Stimulated activated CD8-positive, alpha-beta memory T cell treated with anti-CD3 and anti-CD28 coated beads, Interleukin-4, amount 100 ng/mL, for 48 hours (primary cell): ENCODE measurements at regions not wholly inside any gene's neighbourhood (a gene's known extent, or its start where the extent isn't known, plus 50 kb on each side); places are given as distances from the start of the nearest gene placed in this dataset.
A peak's percentile ranks its signal among the peaks of the same experiment; 100 is the strongest.
"Not testable (repeated sequence)": the region's sequence is repeated elsewhere in the genome, so short reads cannot be mapped to it uniquely, and the experiment has no call there.

Experiments
- DNase-seq: peaks from one replicate; pipeline ENCODE4 v3.0.0-alpha.2; 2020

DNA sequence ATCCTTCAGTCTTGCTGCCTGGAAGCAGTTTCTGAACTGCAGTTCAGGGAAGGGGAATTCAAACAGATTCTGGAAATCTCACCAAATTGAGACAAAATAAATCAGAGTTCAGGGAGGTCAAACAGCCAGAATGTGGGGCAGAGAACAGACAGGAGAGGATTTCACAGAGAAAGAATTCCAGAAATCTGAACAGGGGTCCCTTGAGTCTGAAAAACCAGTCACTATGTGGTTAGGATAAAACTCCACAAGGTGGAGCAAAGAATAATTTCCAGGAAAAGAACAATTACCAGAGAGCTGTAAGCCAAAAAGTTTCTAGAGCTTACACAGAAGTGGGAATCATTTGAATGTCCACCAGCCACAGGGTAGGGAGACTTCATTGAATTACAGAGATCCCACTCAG is 84.7 kb downstream of the URB2 start:
- no peak for DNase-seq

DNA sequence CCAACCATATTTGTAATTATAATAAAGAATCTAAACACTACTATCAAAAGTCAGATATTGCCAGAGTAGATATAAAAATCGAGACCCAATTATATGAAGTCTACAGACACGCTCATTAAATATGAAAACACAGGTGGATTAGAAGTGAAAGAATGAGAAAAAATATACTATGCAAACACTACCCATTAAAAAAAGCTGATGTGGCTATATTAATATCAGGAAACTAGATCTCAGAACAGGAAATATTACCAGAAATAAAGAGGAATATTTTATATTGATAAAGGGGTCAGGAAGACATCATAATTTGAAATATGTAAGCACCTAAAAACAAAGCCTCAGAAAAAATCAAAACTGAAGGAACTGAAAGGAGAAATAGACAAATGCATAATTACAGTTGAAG is 88.3 kb downstream of the URB2 start:
- no peak for DNase-seq

GRCh38 chr1:229714964-229715603 is 89.0 kb downstream of the URB2 start:
- DNase-seq: peak; percentile 71

DNA sequence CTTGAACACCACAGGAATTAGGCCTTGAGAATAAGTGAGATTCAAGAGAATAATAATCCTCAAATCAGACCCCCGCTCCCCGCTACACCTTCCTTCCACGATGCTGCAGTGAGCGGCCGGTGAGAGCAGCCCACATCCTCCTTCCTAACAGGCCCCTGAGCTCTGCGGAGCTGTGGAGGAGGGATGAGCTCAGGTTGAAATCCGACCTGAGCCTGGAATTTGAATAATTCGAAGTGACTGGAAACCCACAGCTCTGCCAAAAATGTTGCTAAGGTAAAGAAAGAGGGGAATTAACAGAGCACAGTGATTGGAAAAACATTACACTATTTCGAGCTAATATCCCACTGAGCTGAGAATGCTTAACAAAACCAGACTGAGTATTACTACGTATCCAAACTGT is 90.0 kb downstream of the URB2 start:
- no peak for DNase-seq

DNA sequence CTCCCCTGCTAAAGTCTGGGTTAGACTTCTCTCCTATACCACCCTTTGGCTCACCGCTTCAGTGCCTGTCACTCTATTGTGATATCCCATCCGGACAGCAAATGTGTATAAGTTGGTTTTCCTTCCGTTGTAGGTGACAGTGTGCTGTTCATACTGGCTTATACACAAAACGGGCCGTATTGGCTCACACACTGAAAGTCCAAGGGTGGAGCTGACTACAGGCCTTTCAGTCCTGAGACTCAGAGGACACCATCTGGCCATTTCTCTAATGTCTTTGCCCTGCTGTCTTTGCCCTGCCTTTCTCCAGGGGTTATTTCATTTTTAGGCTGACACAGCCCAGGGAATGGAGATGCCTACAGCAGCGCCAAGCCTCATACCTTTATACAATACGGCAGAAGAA is 90.7 kb downstream of the URB2 start:
- no peak for DNase-seq

DNA sequence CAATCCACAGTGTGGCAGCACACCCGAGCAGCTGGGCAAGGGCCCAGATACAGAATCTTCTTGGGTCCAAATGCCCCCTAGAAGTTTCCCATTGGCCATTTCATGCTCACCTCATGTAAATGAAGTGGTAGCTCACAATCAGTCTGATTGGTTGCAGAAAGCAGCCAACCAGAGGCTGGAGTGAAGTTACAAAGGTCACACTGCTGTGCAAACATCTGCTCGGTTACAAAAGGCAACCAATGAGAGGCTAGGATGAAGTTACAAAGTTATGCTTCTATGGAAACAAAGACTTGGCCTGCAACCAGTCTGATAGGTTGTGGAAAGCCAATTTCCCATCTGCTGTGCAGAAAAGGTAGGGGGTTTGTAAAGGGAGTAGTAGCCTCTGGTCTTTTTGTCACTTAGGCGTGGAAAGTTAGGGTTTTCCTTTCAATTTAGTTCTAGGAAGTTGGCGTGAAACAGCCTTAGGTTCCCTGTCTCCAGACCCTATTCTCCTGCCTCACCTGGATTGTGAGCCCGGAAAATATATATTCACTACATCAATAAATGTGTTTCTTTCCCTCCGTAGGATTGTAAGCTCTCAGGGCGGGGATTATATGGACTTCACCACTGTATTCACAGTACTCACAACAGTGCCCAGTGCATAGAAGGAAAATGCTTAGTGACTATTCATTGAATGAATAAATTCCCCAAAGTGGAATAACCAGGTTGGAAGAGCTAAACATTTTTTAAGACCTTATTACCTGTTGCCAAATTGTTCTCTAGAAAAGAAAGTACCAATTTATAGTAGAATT is 91.9 kb downstream of the URB2 start:
- DNase-seq: no peak

- no peak for DNase-seq
These were observed 100.0 kb downstream of the URB2 start for GRCh38 chr1:229726061-229726460.

GRCh38 chr1:229729916-229730315 is 103.9 kb downstream of the URB2 start:
- no peak for DNase-seq

- DNase-seq: no peak
These were observed 104.5 kb downstream of the URB2 start for GRCh38 chr1:229730573-229730972.

DNA sequence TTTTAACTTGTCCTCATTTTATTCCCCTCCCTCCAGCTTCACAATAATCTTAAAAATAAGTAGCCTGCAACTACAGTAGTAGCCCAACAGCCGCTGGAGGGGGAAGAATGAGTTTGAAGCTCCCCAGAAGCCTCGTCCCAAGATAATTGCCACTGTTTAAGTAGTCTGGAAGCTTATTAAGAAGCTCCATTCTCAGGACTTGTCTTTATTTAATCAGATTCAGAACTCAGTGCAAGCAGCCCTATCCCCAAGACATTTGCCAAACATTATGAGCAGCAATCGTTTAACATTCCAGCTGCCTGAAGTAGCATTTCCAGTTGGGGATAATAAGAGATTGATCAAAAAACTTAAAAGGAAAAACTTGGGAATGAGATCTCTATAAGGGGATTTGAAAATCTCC is 106.0 kb downstream of the URB2 start:
- no peak for DNase-seq

DNA sequence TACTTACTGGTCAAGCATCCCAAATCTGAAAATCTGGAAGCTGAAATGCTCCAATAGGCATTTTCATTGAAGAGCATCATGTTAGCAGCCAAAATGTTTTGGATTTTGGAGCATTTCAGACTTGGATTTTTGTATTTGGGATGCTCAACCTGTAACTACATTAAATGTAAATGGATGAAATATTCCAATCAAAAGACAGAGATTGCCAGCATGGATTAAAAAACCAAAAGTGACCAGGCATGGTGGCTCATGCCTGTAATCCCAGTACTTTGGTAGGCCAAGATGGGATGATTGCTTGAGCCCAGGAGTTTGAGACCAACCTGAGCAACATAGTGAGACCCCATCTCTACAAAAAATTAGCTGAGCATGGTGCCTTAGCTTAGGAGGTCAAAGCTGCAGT is 110.3 kb downstream of the URB2 start:
- DNase-seq: no peak

DNA sequence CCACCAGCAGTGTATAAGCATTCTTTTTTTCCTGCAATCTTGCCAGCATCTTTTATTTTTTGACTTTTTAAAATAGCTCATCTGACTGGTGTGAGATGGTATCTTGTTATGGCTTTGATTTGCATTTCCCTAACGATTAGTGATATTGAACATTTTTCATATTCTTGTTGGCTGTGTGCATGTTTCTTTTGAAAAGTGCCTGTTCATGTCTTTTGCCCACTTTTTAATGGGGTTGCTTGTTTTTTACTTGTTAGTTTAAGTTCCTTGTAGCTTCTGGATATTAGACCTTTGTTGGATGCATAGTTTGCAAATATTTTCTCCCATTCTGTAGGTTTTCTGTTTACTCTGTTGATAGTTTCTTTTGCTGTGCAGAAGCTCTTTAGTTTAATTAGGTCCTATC is 116.6 kb downstream of the URB2 start:
- not testable (repeated sequence) for DNase-seq

GRCh38 chr1:229749992-229750391 is 123.9 kb downstream of the URB2 start:
- DNase-seq: no peak

GRCh38 chr1:229751610-229752009 is 125.6 kb downstream of the URB2 start:
- DNase-seq: no peak

DNA sequence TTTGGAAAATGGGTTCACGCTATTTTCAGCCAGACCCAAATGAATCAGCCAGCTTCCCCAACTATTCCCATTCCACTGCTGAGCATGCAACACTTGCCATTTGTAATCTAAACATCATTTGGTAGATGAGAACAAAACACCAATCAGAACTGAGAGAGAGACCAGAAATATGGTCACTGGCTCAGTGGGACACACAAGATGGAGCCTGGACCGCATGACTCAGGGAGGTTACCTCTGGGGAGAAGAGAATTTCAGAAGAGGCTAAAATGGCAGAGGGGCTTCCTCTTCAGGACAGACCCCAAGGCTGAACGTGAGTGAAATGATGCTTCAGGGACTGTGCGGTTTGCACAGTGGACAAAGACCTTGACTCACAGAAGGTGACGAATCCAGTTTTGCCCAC is 126.6 kb downstream of the URB2 start:
- DNase-seq: no peak

DNA sequence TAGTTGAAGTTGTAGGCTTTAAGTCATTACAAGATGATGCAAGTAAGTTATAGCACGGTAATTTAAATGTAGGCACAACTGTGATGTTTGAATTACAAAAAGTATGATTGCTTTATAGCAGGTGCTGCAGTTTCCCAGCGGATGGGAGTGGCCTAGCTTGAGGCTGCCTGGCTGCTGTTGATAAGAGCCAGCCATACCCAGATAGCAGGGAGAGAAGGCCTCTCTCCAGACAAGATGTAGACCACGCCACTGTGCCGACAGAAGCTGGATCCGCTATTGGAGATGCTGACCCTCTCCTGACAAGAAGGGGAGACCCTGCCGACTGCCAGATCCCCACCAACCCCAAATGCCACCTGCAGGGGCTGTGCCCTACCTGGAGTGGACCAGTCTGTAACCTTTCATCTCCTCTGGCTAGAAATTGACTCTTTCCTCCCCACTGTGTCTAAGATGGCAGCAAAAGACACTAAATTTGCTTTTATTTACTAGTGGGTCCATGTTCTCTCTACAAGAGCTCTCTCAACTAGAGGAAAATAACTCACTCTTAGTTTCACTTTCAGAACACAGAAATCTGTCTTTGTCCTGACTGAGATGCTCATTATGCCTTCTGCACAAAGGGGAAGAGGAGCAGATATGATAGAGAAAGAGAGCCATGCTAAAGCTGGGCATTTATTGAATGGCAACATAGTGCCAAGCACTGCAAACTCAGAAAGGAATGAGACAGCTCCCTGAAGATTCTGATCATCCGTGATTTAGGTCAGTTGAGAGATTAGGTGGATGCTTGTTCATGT is 127.9 kb downstream of the URB2 start:
- no peak for DNase-seq

DNA sequence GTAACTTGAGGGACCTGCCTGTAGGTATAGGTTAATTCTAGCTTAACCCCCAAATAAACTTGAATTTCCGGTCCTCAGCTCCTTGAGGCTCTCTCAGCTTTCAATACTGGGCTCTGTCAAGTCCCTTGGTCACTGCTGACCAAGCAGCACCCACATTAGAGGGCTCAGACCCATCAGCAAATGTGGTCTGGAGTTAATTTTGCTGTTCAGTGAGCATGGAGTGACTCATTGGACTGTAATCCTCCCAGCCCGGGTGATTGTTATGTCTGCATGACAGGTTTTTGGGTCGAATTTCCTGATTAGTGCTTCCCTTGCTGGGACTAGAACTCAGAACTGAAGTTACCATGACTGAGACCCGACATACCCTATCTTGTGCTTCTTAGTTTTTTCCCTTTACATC is 130.6 kb downstream of the URB2 start:
- DNase-seq: no peak

DNA sequence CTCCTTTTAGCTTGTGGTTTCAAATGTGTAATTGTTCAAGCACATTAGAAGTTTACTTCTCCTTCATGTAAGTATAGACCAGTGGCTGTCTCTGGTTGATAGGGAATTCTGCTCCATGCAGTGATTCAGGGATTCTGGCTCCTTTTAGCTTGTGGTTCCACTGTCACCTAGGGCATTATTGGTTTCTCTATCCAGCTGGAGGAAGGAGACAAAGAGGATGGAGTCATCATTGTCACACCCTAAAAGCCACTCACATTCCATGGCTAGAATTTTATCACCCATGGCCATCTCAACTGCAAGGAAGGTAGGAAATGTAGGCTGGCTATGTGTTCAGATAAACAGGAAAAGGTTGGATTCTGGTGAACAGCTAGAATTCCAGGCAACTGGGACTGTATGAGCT is 131.2 kb downstream of the URB2 start:
- no peak for DNase-seq

DNA sequence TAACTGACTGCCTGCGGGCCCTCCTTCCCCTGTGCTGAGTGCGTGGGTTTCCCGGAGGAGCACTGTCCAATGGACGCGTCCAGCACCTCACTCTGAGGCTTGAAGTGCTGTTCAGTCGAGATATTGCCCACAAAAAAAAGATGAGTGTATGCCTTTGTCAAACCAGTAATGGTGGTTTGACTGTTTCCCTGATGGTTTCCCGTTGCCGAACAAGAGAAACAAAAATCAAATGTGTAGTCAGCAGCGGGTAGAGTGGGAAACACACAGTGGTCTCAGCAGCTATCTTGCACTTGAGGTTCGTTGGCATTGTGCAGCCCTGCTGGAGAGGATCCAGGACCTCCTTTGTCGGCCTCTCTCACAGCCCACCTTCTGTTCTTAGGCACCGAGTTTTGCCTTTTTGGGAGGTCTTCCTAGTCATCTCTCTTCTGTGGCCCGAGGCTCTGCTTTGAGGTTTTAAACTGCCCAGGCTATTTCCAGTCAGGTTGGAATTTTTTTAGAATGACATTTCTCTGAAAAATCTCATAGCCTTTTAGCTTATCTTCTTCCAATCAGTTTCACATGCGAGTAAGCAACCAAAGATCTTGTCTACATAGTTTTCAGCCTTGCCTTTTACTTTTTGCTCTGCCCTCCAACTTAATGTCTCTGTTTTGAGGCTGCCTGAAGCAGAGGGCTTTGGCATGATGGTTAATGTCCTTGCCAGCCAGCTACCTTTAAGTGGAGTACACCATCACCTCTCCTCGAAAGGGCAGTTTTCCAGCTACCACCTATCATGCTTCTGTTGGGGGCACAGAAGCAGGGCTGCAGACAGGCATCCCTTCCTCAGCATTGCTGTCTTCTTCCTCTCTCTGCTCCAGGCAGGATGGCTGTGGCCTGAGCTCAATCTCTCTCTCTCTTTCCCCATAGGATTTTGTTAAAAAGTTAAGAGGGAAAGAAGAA is 132.3 kb downstream of the URB2 start:
- no peak for DNase-seq

DNA sequence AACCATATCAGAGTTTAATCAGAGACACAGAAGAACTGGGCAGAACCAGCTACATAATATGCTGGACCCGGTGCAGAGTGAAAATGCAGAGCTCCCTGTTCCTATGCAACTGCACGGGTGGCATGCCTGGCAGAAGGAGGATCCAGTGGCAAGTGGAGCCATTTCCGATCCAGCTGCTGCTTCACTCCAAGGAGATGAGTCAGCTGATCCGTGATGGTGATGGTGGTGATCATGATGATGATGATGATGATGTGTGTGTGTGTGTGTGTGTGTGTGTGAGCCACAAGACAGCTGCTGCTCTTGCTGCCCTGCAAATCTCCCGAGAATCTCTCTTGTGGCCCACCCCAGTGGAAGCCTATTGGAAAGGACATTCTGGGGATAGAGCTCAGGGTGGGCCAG is 133.0 kb downstream of the URB2 start:
- DNase-seq: no peak

DNA sequence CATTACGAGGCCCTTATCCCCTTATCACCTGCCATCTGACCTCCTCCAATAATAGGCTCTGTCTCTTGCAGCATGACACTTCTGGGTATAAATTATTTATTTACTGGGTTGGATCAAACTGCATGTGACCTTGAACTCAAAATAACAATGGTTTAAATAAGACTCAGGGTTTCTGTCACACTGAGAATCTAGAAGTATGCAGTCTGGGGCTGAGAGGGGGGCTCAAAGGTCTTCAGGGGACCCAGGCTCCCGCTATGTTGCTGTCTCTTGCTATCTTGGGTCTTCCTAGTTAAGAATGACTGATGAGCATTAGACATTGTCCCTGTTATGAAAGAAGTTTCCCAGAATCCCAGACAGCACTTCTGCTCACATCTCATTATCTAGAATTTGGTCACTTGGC is 133.5 kb downstream of the URB2 start:
- no peak for DNase-seq

DNA sequence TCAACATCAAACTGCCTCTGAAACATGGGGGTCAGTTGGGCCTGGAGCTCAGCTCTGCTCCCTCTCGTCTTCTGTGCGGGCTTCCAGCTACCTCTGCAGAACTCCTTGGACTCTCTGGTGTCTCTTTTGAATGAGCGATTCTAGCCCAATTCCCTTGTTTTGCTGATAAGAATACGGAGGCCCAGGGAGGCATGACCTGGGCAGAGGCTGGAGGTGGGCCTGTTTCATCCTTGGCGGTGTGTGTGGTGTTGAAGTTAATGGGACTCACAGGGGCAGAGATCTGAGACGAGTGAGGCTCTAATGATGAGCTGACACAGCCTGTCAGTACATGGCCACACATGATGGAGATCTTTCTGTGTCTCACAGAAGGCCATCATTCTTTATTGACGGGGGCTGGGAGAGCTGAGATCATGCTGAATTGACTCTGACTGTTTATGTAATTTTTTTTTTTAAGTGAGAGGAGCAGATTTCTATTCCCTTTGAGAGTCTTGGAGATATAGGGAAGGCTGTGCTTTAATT is 134.5 kb downstream of the URB2 start:
- no peak for DNase-seq

DNA sequence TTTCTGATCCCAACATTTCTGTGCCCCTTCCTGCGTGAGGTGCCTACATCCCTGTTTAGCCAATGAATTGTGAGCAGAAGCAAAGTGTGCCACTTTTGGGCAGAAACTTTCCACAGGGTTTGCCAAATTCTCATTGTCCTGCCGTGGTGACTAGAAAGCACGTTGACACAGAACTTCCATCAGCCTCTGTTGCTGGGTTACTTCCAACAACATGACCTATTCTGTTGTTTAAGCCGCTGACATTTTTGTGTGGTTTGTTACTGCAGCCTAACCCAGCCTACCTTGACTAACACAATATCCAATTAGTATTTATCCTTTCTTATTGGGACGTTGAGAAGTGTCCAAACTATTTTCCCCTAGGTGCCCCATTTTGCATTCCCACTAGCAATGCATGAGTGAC is 136.8 kb downstream of the URB2 start:
- DNase-seq: no peak
